ENCODE measurements at regions not wholly inside any gene's neighbourhood (a gene's known extent, or its start where the extent isn't known, plus 50 kb on each side); places are given as distances from the start of the nearest gene placed in this dataset.
A peak's percentile ranks its signal among the peaks of the same experiment; 100 is the strongest.

DNA sequence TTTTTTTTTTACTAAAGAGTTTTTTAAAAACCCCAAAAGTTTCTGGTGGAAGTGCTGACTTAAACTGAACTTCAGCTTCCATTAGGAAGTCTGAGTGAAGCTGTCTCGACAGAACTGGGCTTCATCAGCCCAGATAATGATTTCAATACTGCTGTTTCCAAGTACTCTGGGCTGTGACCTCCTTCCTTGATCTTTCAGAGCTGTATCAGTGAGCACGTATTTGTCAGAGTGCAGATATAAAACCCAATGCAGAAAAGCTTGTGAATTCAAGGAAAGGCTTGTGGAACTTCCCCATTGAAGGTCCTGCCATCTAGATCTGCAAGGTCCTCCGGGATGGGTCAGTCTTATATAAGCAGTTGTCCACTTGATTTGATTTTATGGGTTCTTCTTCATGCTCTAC is 50.1 kb upstream of the RGS21 start:
- CTCF ChIA-PET (ENCODE audit: partially characterized antibody): no interaction called here
- Histone ChIP-seq H3K79me2 (ENCODE audit: control insufficient read depth in 1 of 2, insufficient read depth in 2 of 2, low read length in 2 of 2) (no peaks in the 10 kb centered on the region), H3K27ac (ENCODE audit: low read depth, low read length) (no peak overlapping the region), H3K56ac (replicated peaks; ENCODE audit: insufficient read length, low read depth, low read length) (no peak overlapping the region), H2AK5ac (ENCODE audit: low read depth, low read length) (no peak overlapping the region), H2BK5ac (ENCODE audit: low read depth, low read length) (no peak overlapping the region), H3K23me2 (ENCODE audit: low read depth, low read length) (no peaks in the 10 kb centered on the region), H2BK120ac (replicated peaks; ENCODE audit: low read depth, low read length) (no peak overlapping the region), H3K4ac (replicated peaks; ENCODE audit: insufficient read length, low read depth, low read length) (no peak overlapping the region), H4K8ac (ENCODE audit: extremely low read depth, insufficient read depth, low read length) (no peak overlapping the region), H3K9ac (replicated peaks in 1 of 4; ENCODE audit: extremely low read depth in 1 of 4, low read depth in 3 of 4, low read length in 3 of 4) (no peak overlapping the region), H3K23ac (ENCODE audit: insufficient read length) (no peak overlapping the region), H4K20me1 (replicated peaks in 1 of 2; ENCODE audit: control insufficient read depth in 1 of 2, insufficient read depth in 2 of 2, low read length in 2 of 2) (no peaks in the 10 kb centered on the region), H3K4me3 (ENCODE audit: extremely low read depth in 1 of 4, insufficient read depth in 2 of 4, low read depth in 3 of 4, low read length in 4 of 4) (no peak overlapping the region), H3K18ac (ENCODE audit: extremely low read depth, low read length) (no peak overlapping the region), H3K4me1 (replicated peaks in 1 of 4; ENCODE audit: control insufficient read depth in 3 of 4, insufficient read depth in 4 of 4, low read length in 3 of 4) (no peaks in the 10 kb centered on the region), H4K5ac (ENCODE audit: insufficient read length, low read depth, low read length) (no peak overlapping the region), H3K79me1 (ENCODE audit: low read depth, low read length) (no peaks in the 10 kb centered on the region), H2BK12ac (ENCODE audit: low read depth, low read length) (no peak overlapping the region), H2BK20ac (ENCODE audit: low read length) (no peak overlapping the region), H3K9me3 (ENCODE audit: insufficient read depth in 2 of 2, low read depth in 1 of 2, low read length in 1 of 2) (no peaks in the 10 kb centered on the region), H3K36me3 (ENCODE audit: control insufficient read depth in 2 of 4, insufficient read depth in 4 of 4, low read length in 3 of 4) (no peaks in the 10 kb centered on the region), H2AFZ (ENCODE audit: low read length) (peak overlapping the region; percentile 58; the same call in 1 of the 2 replicates), H3K4me2 (ENCODE audit: insufficient read depth in 1 of 2, low read depth in 2 of 2, low read length in 2 of 2) (no peak overlapping the region), H3K14ac (ENCODE audit: insufficient read length) (no peak overlapping the region), H4K91ac (replicated peaks; ENCODE audit: insufficient read length, low read length) (no peak overlapping the region), H2BK15ac (ENCODE audit: low read length) (no peak overlapping the region), H3K27me3 (replicated peaks in 1 of 4; ENCODE audit: control insufficient read depth in 3 of 4, extremely low read depth in 1 of 4, insufficient read depth in 3 of 4, low read length in 3 of 4) (no peaks in the 10 kb centered on the region)
- DNase-seq (ENCODE audit: low read depth in 1 of 2, low spot score in 2 of 2) (no peak), FAIRE-seq (no peak)
- 91% methylated on average over 3 of the region's 3 CpGs; no CpG with 5 or more reads in 1 of the 2 experiments for WGBS, 2 experiments (ENCODE audit: extremely low coverage in 1 of 2, insufficient coverage in 1 of 2, insufficient read length in 1 of 2, insufficient replicate concordance in 2 of 2, low coverage in 1 of 2, low lambda C conversion rate in 2 of 2, missing lambda C conversion rate in 1 of 2)
- POLR2A ChIA-PET (ENCODE audit: partially characterized antibody): no interaction called here
- TF ChIP-seq SP1 (IDR thresholded peaks at IDR 0.05; ENCODE audit: low read depth, low read length) (no peak), POLR2A (IDR thresholded peaks at IDR 0.05; ENCODE audit: control extremely low read depth in 1 of 2, low read depth in 2 of 2, low read length in 2 of 2) (no peak), USF2 (IDR thresholded peaks at IDR 0.05; ENCODE audit: low read length) (no peak), EP300 (IDR thresholded peaks at IDR 0.05; ENCODE audit: borderline replicate concordance in 1 of 2, low read depth in 2 of 2, low read length in 2 of 2) (no peak), ZNF274 (IDR thresholded peaks at IDR 0.05; ENCODE audit: borderline replicate concordance, extremely low read depth, low read length) (no peak)
- TF ChIP-seq, protein P1, sequence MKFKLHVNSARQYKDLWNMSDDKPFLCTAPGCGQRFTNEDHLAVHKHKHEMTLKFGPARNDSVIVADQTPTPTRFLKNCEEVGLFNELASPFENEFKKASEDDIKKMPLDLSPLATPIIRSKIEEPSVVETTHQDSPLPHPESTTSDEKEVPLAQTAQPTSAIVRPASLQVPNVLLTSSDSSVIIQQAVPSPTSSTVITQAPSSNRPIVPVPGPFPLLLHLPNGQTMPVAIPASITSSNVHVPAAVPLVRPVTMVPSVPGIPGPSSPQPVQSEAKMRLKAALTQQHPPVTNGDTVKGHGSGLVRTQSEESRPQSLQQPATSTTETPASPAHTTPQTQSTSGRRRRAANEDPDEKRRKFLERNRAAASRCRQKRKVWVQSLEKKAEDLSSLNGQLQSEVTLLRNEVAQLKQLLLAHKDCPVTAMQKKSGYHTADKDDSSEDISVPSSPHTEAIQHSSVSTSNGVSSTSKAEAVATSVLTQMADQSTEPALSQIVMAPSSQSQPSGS (IDR thresholded peaks at IDR 0.05; ENCODE audit: low read length): no peak
